ENCODE measurements at regions not wholly inside any gene's neighbourhood (a gene's known extent, or its start where the extent isn't known, plus 50 kb on each side); places are given as distances from the start of the nearest gene placed in this dataset.
A peak's percentile ranks its signal among the peaks of the same experiment; 100 is the strongest.

DNA sequence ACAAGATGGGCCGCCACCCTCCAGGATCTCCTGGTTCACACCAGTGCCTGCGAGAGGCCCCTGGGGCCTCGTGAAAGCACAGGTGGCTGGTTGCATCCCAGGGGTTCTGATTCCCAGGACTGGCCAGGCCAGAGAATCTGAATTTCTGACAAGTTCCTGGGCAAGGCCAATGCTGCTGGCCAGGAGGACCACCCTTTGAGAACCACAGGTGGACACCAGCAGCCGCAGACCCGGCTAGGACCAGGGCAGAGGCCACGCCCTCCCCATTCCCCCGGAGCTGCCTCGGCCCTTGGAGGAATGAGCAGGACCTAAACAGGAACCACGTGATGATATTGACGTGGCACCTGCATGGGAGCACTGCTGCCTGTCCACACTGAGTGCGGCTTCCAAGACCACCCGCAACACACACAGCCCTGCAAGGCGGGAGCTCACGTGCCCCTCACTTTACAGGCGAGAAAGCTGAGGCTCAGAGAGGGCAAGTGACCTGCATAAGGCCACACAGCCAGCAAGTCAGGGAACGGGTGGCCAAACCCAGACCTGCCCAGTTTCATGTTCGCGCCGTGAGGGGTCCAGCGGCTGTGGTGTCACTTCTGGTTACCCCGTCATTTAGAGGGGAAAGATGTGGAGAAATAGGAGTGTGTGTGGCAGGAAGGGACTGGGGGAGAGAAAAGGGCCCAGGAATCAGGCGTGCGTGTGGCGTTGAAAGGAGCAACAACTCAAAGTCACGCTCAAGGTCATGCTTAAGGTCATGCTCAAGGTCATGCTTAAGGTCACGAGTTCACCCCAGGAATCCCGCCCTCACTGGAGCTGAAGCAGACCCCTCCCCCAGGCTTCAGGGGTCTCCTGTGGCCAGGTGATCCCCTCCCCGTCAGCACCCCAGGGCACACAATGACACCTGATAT, 105.9 kb upstream of the IER5L start:
- DNase-seq (ENCODE audit: low spot score): no peak
- TF ChIP-seq, protein P1, sequence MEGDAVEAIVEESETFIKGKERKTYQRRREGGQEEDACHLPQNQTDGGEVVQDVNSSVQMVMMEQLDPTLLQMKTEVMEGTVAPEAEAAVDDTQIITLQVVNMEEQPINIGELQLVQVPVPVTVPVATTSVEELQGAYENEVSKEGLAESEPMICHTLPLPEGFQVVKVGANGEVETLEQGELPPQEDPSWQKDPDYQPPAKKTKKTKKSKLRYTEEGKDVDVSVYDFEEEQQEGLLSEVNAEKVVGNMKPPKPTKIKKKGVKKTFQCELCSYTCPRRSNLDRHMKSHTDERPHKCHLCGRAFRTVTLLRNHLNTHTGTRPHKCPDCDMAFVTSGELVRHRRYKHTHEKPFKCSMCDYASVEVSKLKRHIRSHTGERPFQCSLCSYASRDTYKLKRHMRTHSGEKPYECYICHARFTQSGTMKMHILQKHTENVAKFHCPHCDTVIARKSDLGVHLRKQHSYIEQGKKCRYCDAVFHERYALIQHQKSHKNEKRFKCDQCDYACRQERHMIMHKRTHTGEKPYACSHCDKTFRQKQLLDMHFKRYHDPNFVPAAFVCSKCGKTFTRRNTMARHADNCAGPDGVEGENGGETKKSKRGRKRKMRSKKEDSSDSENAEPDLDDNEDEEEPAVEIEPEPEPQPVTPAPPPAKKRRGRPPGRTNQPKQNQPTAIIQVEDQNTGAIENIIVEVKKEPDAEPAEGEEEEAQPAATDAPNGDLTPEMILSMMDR (IDR thresholded peaks at IDR 0.05; ENCODE audit: extremely low read depth, missing control alignments): no peak

DNA sequence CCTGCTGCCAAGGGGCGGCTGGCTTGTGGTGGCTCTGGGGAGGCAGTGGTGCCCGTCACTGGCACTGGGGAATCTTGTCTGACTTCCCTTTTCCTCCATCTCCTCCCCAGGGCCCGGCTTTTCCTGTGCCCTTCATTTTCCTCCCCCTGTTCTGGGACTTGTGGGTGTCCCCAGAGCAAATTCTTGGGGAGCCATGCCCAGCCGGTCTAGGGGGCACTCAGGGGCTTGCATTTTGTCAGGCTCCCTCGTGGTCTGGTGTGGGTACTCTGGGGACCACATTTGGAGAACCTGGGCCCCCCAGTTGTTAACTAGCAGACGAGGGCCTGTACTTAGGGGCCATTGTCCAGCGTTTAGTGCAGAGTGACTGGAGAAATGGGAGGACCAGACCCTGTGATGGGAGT, 105.2 kb upstream of the IER5L start:
- TF ChIP-seq, protein P1 (IDR thresholded peaks at IDR 0.05; ENCODE audit: extremely low read depth, missing control alignments): no peak
- no peak for DNase-seq (ENCODE audit: low spot score)

DNA sequence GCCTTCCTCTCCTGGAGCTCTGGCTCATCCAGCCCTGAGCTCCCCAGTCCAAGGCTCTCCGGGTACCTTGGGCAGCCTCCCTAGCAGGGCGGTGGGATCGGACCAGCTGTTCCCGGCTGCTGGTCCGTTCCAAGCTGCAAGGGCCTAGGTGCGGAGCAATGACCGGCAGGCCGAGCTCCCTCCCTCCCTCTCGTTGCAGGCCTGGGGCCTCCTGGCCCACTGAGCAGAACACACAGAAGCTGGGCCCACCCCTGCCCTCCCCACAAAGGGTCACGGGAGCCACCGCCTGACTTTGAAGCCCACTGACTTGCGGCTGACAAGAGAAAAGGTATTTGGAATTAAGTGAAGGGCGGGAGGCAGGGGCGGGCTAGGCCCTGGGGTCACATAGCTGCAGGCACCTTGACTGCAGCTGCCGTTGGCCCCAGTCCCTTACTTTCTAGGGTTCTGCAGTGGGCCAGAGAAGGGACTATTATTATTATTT, 104.7 kb upstream of the IER5L start:
- DNase-seq (ENCODE audit: low spot score): no peak
- TF ChIP-seq, protein P1 (IDR thresholded peaks at IDR 0.05; ENCODE audit: extremely low read depth, missing control alignments): no peak

GRCh38 chr9:129282272-129282671, 104.2 kb upstream of the IER5L start:
- no peak for DNase-seq (ENCODE audit: low spot score)

GRCh38 chr9:129281506-129282145, 103.6 kb upstream of the IER5L start:
- TF ChIP-seq, protein P1 (IDR thresholded peaks at IDR 0.05; ENCODE audit: extremely low read depth, missing control alignments): no peak
- DNase-seq (ENCODE audit: low spot score): no peak

More at GRCh38 chr9:129282272-129282671, 104.2 kb upstream of the IER5L start:
- TF ChIP-seq, protein P1 (IDR thresholded peaks at IDR 0.05; ENCODE audit: extremely low read depth, missing control alignments): no peak

DNA sequence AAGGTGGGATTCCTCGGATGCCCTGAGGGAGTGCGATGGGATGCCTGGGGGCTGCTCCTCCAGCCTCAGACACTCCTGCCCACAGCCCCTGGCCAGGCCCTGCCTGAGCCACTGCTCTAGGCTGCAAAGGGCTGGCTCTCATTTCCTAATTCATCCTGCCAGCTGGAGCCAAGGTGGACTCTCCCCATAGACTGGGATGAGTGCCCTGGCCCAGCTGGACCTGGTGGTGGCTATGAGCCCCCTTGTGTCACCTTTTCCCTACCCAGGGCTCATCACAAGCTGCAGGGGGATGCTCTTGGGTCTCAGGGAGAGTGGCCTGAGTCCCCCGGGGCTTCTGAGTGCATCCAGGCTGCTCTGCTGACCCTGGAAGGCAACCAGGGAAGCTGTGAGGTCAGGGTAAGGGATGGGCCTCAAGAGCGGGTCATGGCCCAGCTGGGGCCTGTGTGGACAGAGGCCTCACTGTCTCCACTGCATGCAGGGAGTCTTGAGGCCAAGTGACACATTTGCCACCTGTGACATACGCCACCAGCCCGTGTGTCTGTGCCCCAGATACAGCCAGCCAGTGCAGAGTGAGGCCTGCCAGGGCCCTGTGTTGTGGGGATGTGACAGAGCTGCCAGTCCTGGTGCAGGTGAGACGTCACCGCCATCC, 102.7 kb upstream of the IER5L start:
- TF ChIP-seq, protein P1 (IDR thresholded peaks at IDR 0.05; ENCODE audit: extremely low read depth, missing control alignments): no peak
- DNase-seq (ENCODE audit: low spot score): peak; percentile 5

GRCh38 chr9:129280236-129280622, 102.2 kb upstream of the IER5L start:
- no peak for DNase-seq (ENCODE audit: low spot score)
- TF ChIP-seq, protein P1 (IDR thresholded peaks at IDR 0.05; ENCODE audit: extremely low read depth, missing control alignments): no peak

Measured in GM20000 (cell line).